AG08396 (cell line): ENCODE measurements at regions not wholly inside any gene's neighbourhood (a gene's known extent, or its start where the extent isn't known, plus 50 kb on each side); places are given as distances from the start of the nearest gene placed in this dataset.
"Not testable (repeated sequence)": the region's sequence is repeated elsewhere in the genome, so short reads cannot be mapped to it uniquely, and the experiment has no call there.

Experiments used
- DNase-seq: peaks from one replicate; pipeline ENCODE4 v3.0.0; 2012; ENCODE audit warnings: low spot score, mixed read lengths

DNA sequence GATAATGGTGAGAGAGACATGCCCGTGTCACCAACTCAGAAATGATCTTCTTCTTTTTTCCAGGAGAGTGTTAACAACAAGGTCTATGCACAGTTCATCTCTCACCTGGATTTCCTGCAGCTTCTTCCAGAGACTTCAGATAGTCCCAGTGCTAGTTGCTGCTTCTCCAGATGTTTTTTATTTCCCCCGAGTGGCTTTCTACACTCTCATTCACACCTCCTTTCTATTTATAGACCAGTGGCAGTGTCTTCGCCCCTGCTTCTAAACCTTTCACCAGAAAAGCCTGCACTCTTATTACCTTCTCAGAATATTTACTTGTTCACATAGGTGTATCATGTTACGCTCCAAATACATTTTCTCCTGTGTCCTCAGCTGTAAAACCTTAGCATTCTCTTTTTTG is 558.8 kb upstream of the CHAC2 start:
- DNase-seq: no peak

DNA sequence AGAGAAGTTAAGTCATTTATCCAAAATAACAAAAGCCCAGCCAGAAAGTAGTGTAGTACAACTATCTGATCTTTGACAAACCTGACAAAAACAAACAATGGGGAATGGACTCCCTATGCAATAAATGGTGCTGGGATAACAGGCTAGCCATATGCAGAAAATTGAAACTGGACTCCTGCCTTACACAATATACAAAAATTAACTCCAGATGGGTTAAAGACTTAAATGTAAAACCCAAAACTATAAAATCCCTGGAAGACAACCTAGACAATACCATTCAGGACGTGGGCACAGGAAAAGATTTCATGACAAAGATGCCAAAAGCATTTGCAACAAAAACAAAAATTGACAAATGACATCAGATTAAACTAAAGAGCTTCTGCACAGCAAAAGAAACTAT is 561.4 kb upstream of the CHAC2 start:
- not testable (repeated sequence) for DNase-seq

DNA sequence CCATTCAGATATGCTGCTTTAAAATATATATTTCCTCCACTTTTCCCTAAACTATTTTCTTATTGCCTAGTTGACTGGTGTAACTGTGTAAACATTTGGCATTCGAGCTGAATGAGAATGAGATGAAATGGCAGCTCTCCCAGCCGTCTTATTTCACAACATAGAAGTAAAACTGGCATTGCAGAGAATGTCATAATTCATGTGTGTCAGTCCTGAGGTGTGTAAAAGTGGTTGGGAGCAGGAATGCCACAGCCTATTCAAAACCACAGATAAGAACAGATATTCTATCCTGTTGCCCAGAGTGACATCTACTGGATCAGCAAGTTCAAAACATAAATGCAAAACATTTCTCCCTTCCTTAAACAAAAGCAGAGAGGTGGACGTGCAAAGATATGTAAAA is 565.5 kb upstream of the CHAC2 start:
- peak; percentile 7 for DNase-seq

DNA sequence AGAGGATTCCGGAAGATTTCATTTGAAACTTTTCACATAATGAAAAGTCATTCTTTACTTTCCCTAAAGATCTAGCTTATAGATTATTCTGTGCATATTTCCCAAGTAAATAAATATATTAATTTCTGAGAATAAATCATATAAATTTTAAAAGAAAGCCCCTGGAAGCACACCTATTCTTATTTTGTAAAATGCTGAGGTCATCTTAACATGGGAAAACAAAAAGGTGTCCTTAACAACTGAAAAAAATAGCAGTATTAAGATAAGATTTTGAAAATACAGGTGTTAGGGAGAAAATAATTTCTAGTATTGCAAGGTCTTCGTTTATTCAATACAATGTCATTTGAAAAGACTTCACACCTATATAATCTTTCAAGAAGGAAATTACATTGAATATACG is 567.5 kb upstream of the CHAC2 start:
- DNase-seq: no peak

- no peak for DNase-seq
Measured at GRCh38 chr2:53188851-53189510, 578.6 kb upstream of the CHAC2 start.

GRCh38 chr2:53183581-53183980 is 584.0 kb upstream of the CHAC2 start:
- DNase-seq: no peak

DNA sequence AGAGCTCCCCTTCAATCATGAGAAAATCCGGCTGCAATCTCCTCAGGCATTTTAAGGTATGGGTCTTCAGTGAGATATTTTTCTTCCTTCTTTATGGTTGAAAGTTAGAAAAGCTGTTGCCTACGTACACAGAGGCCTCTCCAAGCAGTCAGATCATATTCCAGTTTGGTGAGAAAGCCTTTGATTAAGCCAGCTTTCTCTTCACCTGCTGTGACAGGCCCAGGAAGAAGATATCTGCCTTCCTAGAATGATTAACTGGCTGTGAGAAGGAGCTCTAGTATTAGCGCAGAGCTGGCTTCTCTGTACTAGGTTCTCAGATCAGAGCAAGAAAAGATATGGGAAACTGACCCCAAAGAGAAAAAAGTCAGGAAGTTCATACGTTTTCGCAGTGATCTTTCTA is 585.0 kb upstream of the CHAC2 start:
- no peak for DNase-seq

DNA sequence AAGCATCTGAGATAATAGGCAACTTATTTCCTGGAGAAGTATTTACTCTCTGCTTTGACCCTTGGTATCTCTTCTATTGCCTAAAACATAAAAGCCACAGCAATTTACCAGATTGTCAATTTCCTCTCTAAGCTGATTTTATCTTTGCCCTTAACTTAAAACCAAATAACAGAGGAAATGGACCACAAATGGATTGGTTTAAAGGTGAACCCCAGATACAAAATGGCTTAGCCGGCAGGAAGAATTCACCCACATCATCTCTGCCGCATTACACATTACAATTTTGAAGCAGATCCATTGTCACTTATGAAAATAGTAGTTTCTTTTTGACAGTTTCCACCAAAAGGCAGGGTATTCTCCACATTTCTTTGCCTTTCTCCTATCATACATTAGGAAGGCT is 585.8 kb upstream of the CHAC2 start:
- no peak for DNase-seq

DNA sequence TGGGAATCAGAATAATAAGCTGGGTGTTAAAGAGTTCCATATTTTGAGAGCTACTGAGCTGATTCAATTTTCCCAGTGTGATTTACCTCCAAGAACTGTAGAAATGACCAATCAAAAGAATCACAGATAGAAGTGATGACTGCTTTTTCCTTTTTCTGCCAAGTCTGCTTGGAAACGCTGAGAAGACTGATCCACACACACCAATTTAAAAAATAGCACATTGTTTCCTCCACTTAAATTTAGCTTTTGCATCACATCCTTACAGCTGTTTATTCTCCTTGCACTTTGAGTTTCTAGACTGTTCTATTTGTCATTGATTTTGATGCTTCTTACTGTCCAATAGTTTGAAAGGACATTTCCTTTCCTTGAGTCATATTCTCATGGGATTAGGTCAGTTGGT is 590.3 kb upstream of the CHAC2 start:
- DNase-seq: no peak

- DNase-seq: no peak
Measured at GRCh38 chr2:53174539-53174938, 593.1 kb upstream of the CHAC2 start.

DNA sequence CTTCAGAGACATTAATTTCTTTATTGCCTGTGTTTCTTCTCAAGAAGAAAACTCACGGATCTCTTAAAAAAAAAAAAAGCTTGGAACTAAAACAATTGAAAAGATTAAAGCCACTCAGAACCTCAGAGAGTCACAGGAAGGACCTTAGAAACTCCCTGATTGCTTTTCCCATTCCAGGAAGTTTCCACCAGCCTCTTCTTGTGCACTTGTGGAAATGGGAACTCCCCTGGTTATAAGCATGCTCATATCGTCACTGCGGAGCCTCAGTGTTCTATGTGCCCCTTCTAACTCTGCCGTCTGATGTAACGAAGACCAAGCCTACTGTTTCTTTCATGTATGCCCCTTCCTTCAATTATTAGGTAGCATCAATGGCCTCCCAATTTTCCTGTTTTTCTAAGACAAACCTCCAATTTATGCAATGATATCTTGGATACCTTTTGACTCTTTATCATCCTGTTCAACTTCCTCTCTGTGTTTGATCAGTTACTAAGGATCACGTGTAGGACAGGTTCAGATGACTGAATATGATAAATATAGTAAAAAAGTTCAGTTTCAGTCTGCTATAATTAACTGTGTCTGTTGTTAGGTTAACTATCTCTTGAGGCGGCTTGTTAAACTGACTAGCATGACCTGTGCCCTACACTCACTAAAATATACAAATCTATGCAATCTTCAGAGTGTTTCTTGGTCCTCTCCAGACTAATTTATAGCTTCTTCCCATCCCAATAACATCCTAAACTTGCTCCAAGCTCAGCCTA is 593.7 kb upstream of the CHAC2 start:
- no peak for DNase-seq

- DNase-seq: no peak
Measured at GRCh38 chr2:53173091-53173490, 594.5 kb upstream of the CHAC2 start.

DNA sequence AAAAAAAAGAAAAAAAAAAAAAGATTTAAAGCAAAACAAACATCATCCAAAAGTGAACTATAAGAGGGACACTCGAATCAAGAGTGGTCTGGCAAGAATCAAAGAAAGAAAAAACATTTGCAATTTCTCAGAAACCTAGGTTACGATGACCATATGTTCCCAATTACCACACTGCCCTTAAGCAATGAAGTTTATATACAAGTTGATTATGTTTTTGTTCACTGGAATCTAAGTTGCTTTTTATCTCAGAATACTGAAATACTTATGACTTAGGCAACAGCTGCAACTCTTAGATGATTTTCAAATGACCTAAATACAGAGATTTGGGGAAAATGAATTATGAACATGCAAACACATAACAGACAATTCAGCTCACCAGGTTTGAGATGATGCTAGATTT is 597.1 kb upstream of the CHAC2 start:
- DNase-seq: no peak

- no peak for DNase-seq
Measured at GRCh38 chr2:53167227-53167626, 600.4 kb upstream of the CHAC2 start.

GRCh38 chr2:53150146-53150545 is 617.5 kb upstream of the CHAC2 start:
- DNase-seq: no peak

DNA sequence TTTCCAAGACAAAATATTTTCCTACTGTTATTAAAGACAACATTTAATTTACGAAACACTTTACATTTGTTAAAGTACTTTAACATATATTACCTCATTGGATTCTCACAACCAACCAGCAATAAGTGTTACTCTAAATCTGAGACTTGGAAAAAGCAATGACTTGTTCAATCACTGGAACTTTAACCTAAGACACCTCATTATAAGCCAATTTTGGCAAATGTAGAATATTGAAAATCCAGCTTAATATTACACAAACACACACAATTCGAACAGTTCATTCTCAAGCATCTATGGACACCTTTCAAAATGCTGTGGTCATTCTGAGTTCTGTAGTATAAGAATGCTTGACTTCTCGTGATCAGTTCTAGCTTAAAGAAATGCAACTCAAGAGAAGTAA is 619.4 kb upstream of the CHAC2 start:
- DNase-seq: no peak

- DNase-seq: peak; percentile 3
Measured at GRCh38 chr2:53131416-53131815, 636.2 kb upstream of the CHAC2 start.

DNA sequence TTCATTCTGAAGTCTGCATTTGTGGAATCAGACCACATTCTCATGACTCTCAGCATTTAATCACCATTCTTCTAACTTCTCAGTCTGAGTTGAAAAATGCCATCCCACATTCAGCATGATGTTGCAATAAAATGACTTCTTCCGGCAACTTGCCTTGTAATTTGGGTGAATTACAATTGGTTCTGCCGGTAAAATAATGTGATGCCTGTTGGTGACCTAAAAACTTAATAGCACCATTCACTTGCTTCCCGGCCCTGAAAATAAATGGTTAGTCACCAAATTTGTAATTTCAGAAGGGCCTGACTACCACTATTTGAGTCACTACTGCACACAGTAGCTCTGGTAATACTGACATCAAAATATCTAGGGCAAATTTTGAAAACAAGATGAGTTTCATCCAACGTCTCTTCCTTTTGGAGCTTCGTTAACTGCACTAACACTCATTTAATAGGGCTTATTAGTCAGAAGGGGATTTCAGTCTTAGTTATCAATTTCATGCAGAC is 637.1 kb upstream of the CHAC2 start:
- no peak for DNase-seq

GRCh38 chr2:53129851-53130250 is 637.8 kb upstream of the CHAC2 start:
- DNase-seq: peak; percentile 17

GRCh38 chr2:53127061-53127650 is 640.4 kb upstream of the CHAC2 start:
- DNase-seq: no peak

GRCh38 chr2:53114991-53115390 is 652.6 kb upstream of the CHAC2 start:
- no peak for DNase-seq

DNA sequence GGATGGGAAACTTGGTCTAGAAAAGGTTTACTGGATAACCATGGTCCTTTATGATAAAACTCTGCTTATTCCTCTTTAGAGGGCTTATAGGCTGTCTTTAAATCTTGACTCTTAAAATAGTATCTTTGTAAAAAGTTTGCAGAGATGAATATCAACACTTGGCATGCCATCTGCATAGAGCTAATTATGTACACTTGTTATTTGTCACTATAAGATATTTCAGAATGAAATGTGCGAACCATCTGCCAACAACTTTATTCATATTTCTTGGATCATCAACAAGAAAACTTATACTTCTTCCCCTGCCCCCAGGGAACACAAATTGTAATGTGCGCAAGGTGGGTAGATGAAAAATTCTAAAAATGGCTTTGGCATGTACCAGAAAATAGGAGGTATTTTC is 653.0 kb upstream of the CHAC2 start:
- DNase-seq: no peak

GRCh38 chr2:53112408-53112807 is 655.2 kb upstream of the CHAC2 start:
- not testable (repeated sequence) for DNase-seq
